ENCODE measurements at regions not wholly inside any gene's neighbourhood (a gene's known extent, or its start where the extent isn't known, plus 50 kb on each side); places are given as distances from the start of the nearest gene placed in this dataset.

GRCh38 chr18:56062931-56063330 lies 474.9 kb upstream of the TCF4 start (continued):
- TF ChIP-seq SMAD5 (IDR thresholded peaks at IDR 0.05; ENCODE audit: low read depth) (no peak), BCL3 (IDR thresholded peaks at IDR 0.05; ENCODE audit: borderline replicate concordance, insufficient read depth, low read depth, low read length, poor library complexity, severe bottlenecking) (no peak)

GRCh38 chr18:56060967-56061541 lies 473.1 kb upstream of the TCF4 start:
- intact Hi-C loops (cut with micrococcal nuclease; ENCODE audit: unreplicated experiment) (no loop called here), in situ Hi-C loops (cut with MboI) (no loop called here)
- Histone ChIP-seq H3K27ac (ENCODE audit: control insufficient read depth, insufficient read depth) (no peak overlapping the region), H3K9me3 (replicated peaks; ENCODE audit: control insufficient read depth, insufficient read depth, low read length) (no peaks in the 10 kb centered on the region), H3K36me3 (ENCODE audit: control insufficient read depth in 2 of 2, insufficient read depth in 2 of 2, low read length in 1 of 2) (no peaks in the 10 kb centered on the region), H4K20me1 (ENCODE audit: control insufficient read depth, insufficient read depth) (no peaks in the 10 kb centered on the region), H3K27me3 (replicated peaks in 1 of 2; ENCODE audit: control insufficient read depth in 2 of 2, insufficient read depth in 2 of 2, low read length in 1 of 2) (no peaks in the 10 kb centered on the region), H3K9ac (ENCODE audit: control insufficient read depth, insufficient read depth, low read length) (no peak overlapping the region), H3K4me1 (ENCODE audit: control insufficient read depth, insufficient read depth, low read length) (no peaks in the 10 kb centered on the region), H3K79me2 (ENCODE audit: control insufficient read depth, insufficient read depth, low read length) (no peaks in the 10 kb centered on the region), H3K4me3 (no peak overlapping the region), H2AFZ (ENCODE audit: control insufficient read depth, low read depth, low read length) (no peak overlapping the region), H3K4me2 (ENCODE audit: control insufficient read depth, insufficient read depth) (no peak overlapping the region)
- ChIA-PET SMC1A (ENCODE audit: uncharacterized antibody, unreplicated experiment) (interaction anchor here (0.9 kb wide), 2 partner anchors 43 to 546 kb away, joined by 3 read pairs; no protein-coding TSS in a partner anchor), POLR2A (no interaction called here), RAD21 (ENCODE audit: unreplicated experiment) (no interaction called here), CTCF (no interaction called here)
- no peak for FAIRE-seq
- no TSS peak for BruUV-seq (replicated peaks)
- no peak for ATAC-seq
- DNase-seq (ENCODE audit: low read depth, low spot score): no peak
- WGBS (ENCODE audit: insufficient coverage, insufficient replicate concordance, low lambda C conversion rate, missing lambda C conversion rate): 0% methylated on average over 2 of the region's 2 CpGs
- no peak for TF ChIP-seq DPF2 (IDR thresholded peaks at IDR 0.05)
- no peak for TF ChIP-seq CEBPZ (IDR thresholded peaks at IDR 0.05; ENCODE audit: low read depth, low read length)
- no peak for TF ChIP-seq E2F8 (IDR thresholded peaks at IDR 0.05; ENCODE audit: low read depth, partially characterized antibody)
- TF ChIP-seq HDAC2 (IDR thresholded peaks at IDR 0.05): no peak
- TF ChIP-seq HSF1 (IDR thresholded peaks at IDR 0.05; ENCODE audit: low read depth, low read length): no peak
- TF ChIP-seq E2F4 (IDR thresholded peaks at IDR 0.05; ENCODE audit: low read depth, low read length): no peak
- no peak for TF ChIP-seq IRF4 (IDR thresholded peaks at IDR 0.05; ENCODE audit: low read depth, low read length)
